ENCODE measurements at regions not wholly inside any gene's neighbourhood (a gene's known extent, or its start where the extent isn't known, plus 50 kb on each side); places are given as distances from the start of the nearest gene placed in this dataset.
"Not testable (repeated sequence)": the region's sequence is repeated elsewhere in the genome, so short reads cannot be mapped to it uniquely, and the experiment has no call there.

GRCh38 chr13:83498481-83499190 is 383.6 kb downstream of the SLITRK1 start:
- in situ Hi-C loops (cut with HindIII; ENCODE audit: low sequenced_read_pairs), result no loop called here

GRCh38 chr13:83498045-83498444 is 384.2 kb downstream of the SLITRK1 start:
- in situ Hi-C loops (cut with HindIII; ENCODE audit: low sequenced_read_pairs), result no loop called here

- in situ Hi-C loops (cut with HindIII; ENCODE audit: low sequenced_read_pairs), result no loop called here
Observed at GRCh38 chr13:83496501-83496900, 385.8 kb downstream of the SLITRK1 start.

GRCh38 chr13:83485101-83485500 is 397.2 kb downstream of the SLITRK1 start:
- in situ Hi-C loops (cut with HindIII; ENCODE audit: low sequenced_read_pairs), result no loop called here

- in situ Hi-C loops (cut with HindIII; ENCODE audit: low sequenced_read_pairs), result no loop called here
Observed at GRCh38 chr13:83471011-83471410, 411.3 kb downstream of the SLITRK1 start.

- in situ Hi-C loops (cut with HindIII; ENCODE audit: low sequenced_read_pairs), result no loop called here
Observed at GRCh38 chr13:83470133-83470797, 412.0 kb downstream of the SLITRK1 start.

GRCh38 chr13:83453723-83454122 is 428.6 kb downstream of the SLITRK1 start:
- in situ Hi-C loops (cut with HindIII; ENCODE audit: low sequenced_read_pairs), result no loop called here

- in situ Hi-C loops (cut with HindIII; ENCODE audit: low sequenced_read_pairs), result no loop called here
Observed at GRCh38 chr13:83453300-83453699, 429.0 kb downstream of the SLITRK1 start.

GRCh38 chr13:83452292-83452950 is 429.9 kb downstream of the SLITRK1 start:
- in situ Hi-C loops (cut with HindIII; ENCODE audit: low sequenced_read_pairs), result no loop called here

GRCh38 chr13:83450591-83450990 is 431.7 kb downstream of the SLITRK1 start:
- in situ Hi-C loops (cut with HindIII; ENCODE audit: low sequenced_read_pairs), result no loop called here

GRCh38 chr13:83449668-83450395 is 432.4 kb downstream of the SLITRK1 start:
- in situ Hi-C loops (cut with HindIII; ENCODE audit: low sequenced_read_pairs), result no loop called here

- in situ Hi-C loops (cut with HindIII; ENCODE audit: low sequenced_read_pairs), result no loop called here
Observed at GRCh38 chr13:83440465-83440864, 441.8 kb downstream of the SLITRK1 start.

- in situ Hi-C loops (cut with HindIII; ENCODE audit: low sequenced_read_pairs), result not testable (repeated sequence)
Observed at GRCh38 chr13:83439464-83439863, 442.8 kb downstream of the SLITRK1 start.

- in situ Hi-C loops (cut with HindIII; ENCODE audit: low sequenced_read_pairs), result no loop called here
Observed at GRCh38 chr13:83423861-83424260, 458.4 kb downstream of the SLITRK1 start.

GRCh38 chr13:83423381-83423780 is 458.9 kb downstream of the SLITRK1 start:
- in situ Hi-C loops (cut with HindIII; ENCODE audit: low sequenced_read_pairs), result no loop called here

- in situ Hi-C loops (cut with HindIII; ENCODE audit: low sequenced_read_pairs), result no loop called here
Observed at GRCh38 chr13:83414393-83414792, 467.9 kb downstream of the SLITRK1 start.

GRCh38 chr13:83386609-83387008 is 495.7 kb downstream of the SLITRK1 start:
- in situ Hi-C loops (cut with HindIII; ENCODE audit: low sequenced_read_pairs), result no loop called here

GRCh38 chr13:83378908-83379307 is 503.4 kb downstream of the SLITRK1 start:
- in situ Hi-C loops (cut with HindIII; ENCODE audit: low sequenced_read_pairs), result no loop called here

- in situ Hi-C loops (cut with HindIII; ENCODE audit: low sequenced_read_pairs), result no loop called here
Observed at GRCh38 chr13:83377491-83377890, 504.8 kb downstream of the SLITRK1 start.

GRCh38 chr13:83372786-83373185 is 509.5 kb downstream of the SLITRK1 start:
- in situ Hi-C loops (cut with HindIII; ENCODE audit: low sequenced_read_pairs), result no loop called here

- in situ Hi-C loops (cut with HindIII; ENCODE audit: low sequenced_read_pairs), result no loop called here
Observed at GRCh38 chr13:83365723-83366122, 516.6 kb downstream of the SLITRK1 start.

Measured in endothelial cell of hepatic sinusoid (primary cell).